Stomach (tissue), 4 donors: ENCODE measurements at regions not wholly inside any gene's neighbourhood (a gene's known extent, or its start where the extent isn't known, plus 50 kb on each side); places are given as distances from the start of the nearest gene placed in this dataset.

Experiments
- CTCF ChIP-seq, 7 experiments: fragments of 450-650 bp in 4 of 7; fragments of 200-600 bp in 3 of 7; sonication (generic) in 3 of 7; IDR thresholded peaks; one replicate each; pipeline ENCODE4 v1.5.1; 2016 to 2019; ENCODE audit warnings: antibody characterized with exemption in 7 of 7, control low read depth in 2 of 7, mild to moderate bottlenecking in 1 of 7
- POLR2A ChIP-seq, 4 donors: fragments of 450-650 bp; IDR thresholded peaks; one replicate each; pipeline ENCODE4 v1.6.1; 2016; ENCODE audit warnings: antibody characterized with exemption in 4 of 4, control low read depth in 2 of 4, mild to moderate bottlenecking in 1 of 4, moderate library complexity in 1 of 4

GRCh38 chr12:89085421-89085820 is 266.9 kb downstream of the DUSP6 start:
- TF ChIP-seq POLR2A (IDR thresholded peaks at IDR 0.05) (no peak), CTCF (IDR thresholded peaks at IDR 0.05) (no peak)
